Liver (tissue), 8 donors: ENCODE measurements at regions not wholly inside any gene's neighbourhood (a gene's known extent, or its start where the extent isn't known, plus 50 kb on each side); places are given as distances from the start of the nearest gene placed in this dataset.
A peak's percentile ranks its signal among the peaks of the same experiment; 100 is the strongest.

ENCODE experiments used
- DNase-seq: peaks from one replicate; pipeline ENCODE4 v3.0.0-alpha.2; 2017; ENCODE audit warnings: low spot score
- H3K27ac ChIP-seq, 2 donors: one replicate each; pipeline ENCODE4 v1.7.0; 2013; ENCODE audit warnings: inconsistent platforms in 2 of 2, low read length in 2 of 2, control low read depth in 1 of 2, low read depth in 1 of 2, mild to moderate bottlenecking in 1 of 2
- H3K27me3 ChIP-seq, 4 donors: one replicate each; pipeline versions ENCODE4 v1.6.1 to v1.7.0; 2013; ENCODE audit warnings: low read length in 3 of 4, inconsistent platforms in 1 of 4, mild to moderate bottlenecking in 1 of 4, moderate library complexity in 1 of 4; ENCODE audit not compliant: control insufficient read depth in 4 of 4, insufficient read depth in 4 of 4
- H3K36me3 ChIP-seq, 4 donors: one replicate each; pipeline versions ENCODE4 v1.6.1 to v1.7.0; 2013; ENCODE audit warnings: low read length in 3 of 4, mild to moderate bottlenecking in 3 of 4, low read depth in 1 of 4, moderate library complexity in 1 of 4; ENCODE audit not compliant: control insufficient read depth in 4 of 4, insufficient read depth in 3 of 4
- H3K4me1 ChIP-seq, 4 donors: one replicate each; pipeline versions ENCODE4 v1.6.1 to v1.7.0; 2013; ENCODE audit warnings: low read length in 3 of 4, mild to moderate bottlenecking in 3 of 4, moderate library complexity in 1 of 4; ENCODE audit not compliant: control insufficient read depth in 4 of 4, insufficient read depth in 4 of 4
- H3K4me3 ChIP-seq, 3 donors: one replicate each; pipeline versions ENCODE4 v1.6.1 to v1.7.0; 2013; ENCODE audit warnings: low read length in 3 of 3, control low read depth in 1 of 3, low read depth in 1 of 3, mild to moderate bottlenecking in 1 of 3
- H3K9ac ChIP-seq, 2 donors: one replicate each; pipeline ENCODE4 v1.7.0; 2013; ENCODE audit warnings: low read length in 2 of 2, mild to moderate bottlenecking in 2 of 2, moderate library complexity in 2 of 2, control low read depth in 1 of 2, low read depth in 1 of 2
- H3K9me3 ChIP-seq, 4 donors: one replicate each; pipeline versions ENCODE4 v1.6.1 to v1.7.0; 2013; ENCODE audit warnings: low read length in 3 of 4; ENCODE audit not compliant: control insufficient read depth in 4 of 4
- ATF3 ChIP-seq: IDR thresholded peaks from 2 replicates; pipeline ENCODE4 v1.6.1; 2016; ENCODE audit warnings: antibody characterized with exemption
- CTCF ChIP-seq: fragments of 150-350 bp; IDR thresholded peaks from 2 replicates; pipeline ENCODE4 v1.5.1; 2017; ENCODE audit warnings: improper control_type of control experiment, low read depth, low read length; ENCODE audit not compliant: missing input control
- EGR1 ChIP-seq, 2 donors: IDR thresholded peaks; 2 replicates each; pipeline ENCODE4 v1.6.1; 2016 to 2018; ENCODE audit warnings: antibody characterized with exemption in 2 of 2, low read depth in 2 of 2
- FOXA1 ChIP-seq: IDR thresholded peaks from 2 replicates; pipeline ENCODE4 v1.6.1; 2016; ENCODE audit warnings: antibody characterized with exemption
- FOXA2 ChIP-seq: IDR thresholded peaks from 2 replicates; pipeline ENCODE4 v1.6.1; 2016; ENCODE audit warnings: antibody characterized with exemption
- GABPA ChIP-seq, 2 donors: IDR thresholded peaks in 1 of 2; conservative IDR thresholded peaks in 1 of 2; 2 replicates each; pipeline ENCODE4 v1.6.1; 2016; ENCODE audit warnings: antibody characterized with exemption in 2 of 2, mild to moderate bottlenecking in 1 of 2, moderate library complexity in 1 of 2
- HNF4A ChIP-seq, 2 donors: conservative IDR thresholded peaks; 2 replicates each; pipeline ENCODE4 v1.6.1; 2016; ENCODE audit warnings: antibody characterized with exemption in 2 of 2, mild to moderate bottlenecking in 2 of 2
- HNF4G ChIP-seq: IDR thresholded peaks from 2 replicates; pipeline ENCODE4 v1.6.1; 2016; ENCODE audit warnings: antibody characterized with exemption
- JUND ChIP-seq, 2 donors: IDR thresholded peaks; 2 replicates each; pipeline ENCODE4 v1.6.1; 2016; ENCODE audit warnings: antibody characterized with exemption in 2 of 2
- MAX ChIP-seq: IDR thresholded peaks from 2 replicates; pipeline ENCODE4 v1.6.1; 2016; ENCODE audit warnings: antibody characterized with exemption
- RAD21 ChIP-seq, 2 donors: IDR thresholded peaks; 2 replicates each; pipeline ENCODE4 v1.6.1; 2016; ENCODE audit warnings: antibody characterized with exemption in 2 of 2, mild to moderate bottlenecking in 2 of 2
- REST ChIP-seq: IDR thresholded peaks from 2 replicates; pipeline ENCODE4 v1.6.1; 2016; ENCODE audit warnings: antibody characterized with exemption, mild to moderate bottlenecking
- SP1 ChIP-seq: IDR thresholded peaks from 2 replicates; pipeline ENCODE4 v1.6.1; 2018; ENCODE audit warnings: antibody characterized with exemption, mild to moderate bottlenecking
- TAF1 ChIP-seq: conservative IDR thresholded peaks from 2 replicates; pipeline ENCODE4 v1.6.1; 2016; ENCODE audit warnings: antibody characterized with exemption, mild to moderate bottlenecking
- YY1 ChIP-seq: IDR thresholded peaks from 2 replicates; pipeline ENCODE4 v1.6.1; 2016; ENCODE audit warnings: antibody characterized with exemption, mild to moderate bottlenecking
- ZBTB33 ChIP-seq: IDR thresholded peaks from 2 replicates; pipeline ENCODE4 v1.6.1; 2016; ENCODE audit warnings: antibody characterized with exemption
- WGBS: extraction: QIAGEN DNeasy Blood & Tissue Kit; methylation state at CpG from one replicate; pipeline ENCODE4 v1.1.7; 2013; 5-methylcytosine and 5-hydroxymethylcytosine counted together
- donor health status: healthy.
- donor health status: healthy.
- donor health status: healthy.
- donor health status: healthy.
- donor health status: healthy.

GRCh38 chr1:220983877-220984635 lies 104.8 kb downstream of the HLX start (continued):
- TF ChIP-seq ZBTB33: no peak
- no peak for TF ChIP-seq EGR1 (IDR thresholded peaks at IDR 0.05; ENCODE audit: low read depth in 2 of 2)
- TF ChIP-seq FOXA2: no peak
- TF ChIP-seq HNF4A (conservative IDR thresholded peaks at IDR 0.05): peak; percentile 63 to 73
- no peak for TF ChIP-seq YY1

GRCh38 chr1:220990427-220991339 lies 111.4 kb downstream of the HLX start:
- Histone ChIP-seq H3K27ac (no peak overlapping the region), H3K4me1 (peaks cover 0 to 2% (median 0%) of the 10 kb centered on the region in 4 donors), H3K4me3 (no peak overlapping the region), H3K27me3 (peaks cover 0 to 5% (median 0%) of the 10 kb centered on the region in 4 donors), H3K36me3 (no peaks in the 10 kb centered on the region), H3K9me3 (no peaks in the 10 kb centered on the region), H3K9ac (no peak overlapping the region)
- TF ChIP-seq RAD21 (IDR thresholded peaks at IDR 0.05): peak in 1 of 2 donors; percentile 17
- no peak for TF ChIP-seq SP1
- no peak for TF ChIP-seq FOXA2
- DNase-seq: no peak
- WGBS: 72% methylated on average over 2 of the region's 2 CpGs

GRCh38 chr1:220991506-220991905 lies 112.3 kb downstream of the HLX start:
- Histone ChIP-seq H3K27ac (no peak overlapping the region), H3K27me3 (peaks cover 0 to 5% (median 0%) of the 10 kb centered on the region in 4 donors), H3K9me3 (no peaks in the 10 kb centered on the region), H3K4me3 (no peak overlapping the region), H3K9ac (no peak overlapping the region), H3K36me3 (no peaks in the 10 kb centered on the region), H3K4me1 (peaks cover 0 to 2% (median 0%) of the 10 kb centered on the region in 4 donors)
- TF ChIP-seq EGR1 (IDR thresholded peaks at IDR 0.05; ENCODE audit: low read depth in 2 of 2) (no peak), YY1 (no peak), FOXA2 (no peak), MAX (no peak), SP1 (no peak), FOXA1 (no peak), GABPA (IDR thresholded peaks at IDR 0.05 in 1 of 2, conservative IDR thresholded peaks at IDR 0.05 in 1 of 2) (no peak), CTCF (no peak), JUND (IDR thresholded peaks at IDR 0.05) (no peak), REST (no peak), TAF1 (no peak), HNF4A (conservative IDR thresholded peaks at IDR 0.05) (no peak), ATF3 (no peak), RAD21 (IDR thresholded peaks at IDR 0.05) (no peak), HNF4G (no peak)
- 72% methylated on average over 4 of the region's 4 CpGs for WGBS
- DNase-seq: no peak
